ENCODE measurements at regions not wholly inside any gene's neighbourhood (a gene's known extent, or its start where the extent isn't known, plus 50 kb on each side); places are given as distances from the start of the nearest gene placed in this dataset.
"Not testable (repeated sequence)": the region's sequence is repeated elsewhere in the genome, so short reads cannot be mapped to it uniquely, and the experiment has no call there.

DNA sequence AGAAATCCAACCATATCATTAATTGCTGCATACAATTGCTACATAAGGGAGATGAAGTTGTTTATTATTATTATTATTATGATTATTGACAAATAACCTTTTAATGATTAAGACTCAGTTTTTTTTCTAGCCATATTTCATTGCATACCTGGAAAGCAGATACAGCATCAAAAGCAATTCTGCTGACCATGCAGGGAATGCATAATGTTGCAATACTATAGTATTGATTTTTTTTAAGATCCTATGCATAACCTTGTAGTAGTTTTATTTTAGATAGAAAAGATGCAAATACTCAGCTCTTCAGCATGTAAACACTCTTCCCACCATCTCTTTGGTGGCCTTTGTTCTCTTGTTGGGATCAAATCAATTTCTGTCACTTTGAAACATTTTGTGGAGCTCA lies 300.9 kb upstream of the MAP3K7 start:
- TF ChIP-seq, protein P1, sequence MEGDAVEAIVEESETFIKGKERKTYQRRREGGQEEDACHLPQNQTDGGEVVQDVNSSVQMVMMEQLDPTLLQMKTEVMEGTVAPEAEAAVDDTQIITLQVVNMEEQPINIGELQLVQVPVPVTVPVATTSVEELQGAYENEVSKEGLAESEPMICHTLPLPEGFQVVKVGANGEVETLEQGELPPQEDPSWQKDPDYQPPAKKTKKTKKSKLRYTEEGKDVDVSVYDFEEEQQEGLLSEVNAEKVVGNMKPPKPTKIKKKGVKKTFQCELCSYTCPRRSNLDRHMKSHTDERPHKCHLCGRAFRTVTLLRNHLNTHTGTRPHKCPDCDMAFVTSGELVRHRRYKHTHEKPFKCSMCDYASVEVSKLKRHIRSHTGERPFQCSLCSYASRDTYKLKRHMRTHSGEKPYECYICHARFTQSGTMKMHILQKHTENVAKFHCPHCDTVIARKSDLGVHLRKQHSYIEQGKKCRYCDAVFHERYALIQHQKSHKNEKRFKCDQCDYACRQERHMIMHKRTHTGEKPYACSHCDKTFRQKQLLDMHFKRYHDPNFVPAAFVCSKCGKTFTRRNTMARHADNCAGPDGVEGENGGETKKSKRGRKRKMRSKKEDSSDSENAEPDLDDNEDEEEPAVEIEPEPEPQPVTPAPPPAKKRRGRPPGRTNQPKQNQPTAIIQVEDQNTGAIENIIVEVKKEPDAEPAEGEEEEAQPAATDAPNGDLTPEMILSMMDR (IDR thresholded peaks at IDR 0.05; ENCODE audit: partially characterized antibody, unreplicated experiment) = no peak
- peaks cover 3% of the 10 kb centered on the region for H3K4me1 Mint-ChIP-seq (ENCODE audit: low read depth, unreplicated experiment)
- H3K36me3 Mint-ChIP-seq (ENCODE audit: unreplicated experiment) = peaks cover 7% of the 10 kb centered on the region
- no peaks in the 10 kb centered on the region for H3K27me3 Mint-ChIP-seq (ENCODE audit: unreplicated experiment)
- peaks cover 2% of the 10 kb centered on the region for H3K9me3 Mint-ChIP-seq (ENCODE audit: unreplicated experiment)
- H3K4me3 Mint-ChIP-seq (ENCODE audit: unreplicated experiment) = no peak overlapping the region
- no peak overlapping the region for H3K27ac Mint-ChIP-seq (ENCODE audit: unreplicated experiment)
- DNase-seq = no peak

DNA sequence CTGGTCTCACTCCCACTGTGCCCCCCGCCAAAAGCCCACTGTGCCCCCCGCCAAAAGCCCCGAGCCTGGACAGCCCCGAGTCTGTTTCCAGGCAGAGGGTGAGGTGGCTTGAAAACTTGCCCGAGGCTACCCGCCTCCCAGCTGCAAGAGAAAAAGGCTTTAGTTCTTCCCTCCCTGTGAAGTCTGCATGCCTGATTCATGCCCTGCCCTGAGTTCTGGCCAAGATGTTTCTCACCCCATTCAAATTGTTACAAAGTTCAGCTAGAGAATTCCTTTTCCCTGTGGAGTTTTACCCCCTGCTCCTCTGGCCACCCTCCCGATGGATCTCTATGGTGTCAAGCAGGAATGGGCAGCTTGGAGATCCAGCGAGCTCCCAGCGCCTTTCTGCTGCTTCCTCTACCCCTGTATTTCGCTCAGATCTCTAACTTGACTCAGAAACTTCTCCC lies 298.8 kb upstream of the MAP3K7 start:
- Mint-ChIP-seq H3K27ac (ENCODE audit: unreplicated experiment) (no peak overlapping the region), H3K36me3 (ENCODE audit: unreplicated experiment) (peaks cover 14% of the 10 kb centered on the region), H3K9me3 (ENCODE audit: unreplicated experiment) (peaks cover 5% of the 10 kb centered on the region), H3K4me3 (ENCODE audit: unreplicated experiment) (no peak overlapping the region), H3K27me3 (ENCODE audit: unreplicated experiment) (no peaks in the 10 kb centered on the region), H3K4me1 (ENCODE audit: low read depth, unreplicated experiment) (no peaks in the 10 kb centered on the region)
- no peak for DNase-seq
- TF ChIP-seq, protein P1 (IDR thresholded peaks at IDR 0.05; ENCODE audit: partially characterized antibody, unreplicated experiment) = no peak

DNA sequence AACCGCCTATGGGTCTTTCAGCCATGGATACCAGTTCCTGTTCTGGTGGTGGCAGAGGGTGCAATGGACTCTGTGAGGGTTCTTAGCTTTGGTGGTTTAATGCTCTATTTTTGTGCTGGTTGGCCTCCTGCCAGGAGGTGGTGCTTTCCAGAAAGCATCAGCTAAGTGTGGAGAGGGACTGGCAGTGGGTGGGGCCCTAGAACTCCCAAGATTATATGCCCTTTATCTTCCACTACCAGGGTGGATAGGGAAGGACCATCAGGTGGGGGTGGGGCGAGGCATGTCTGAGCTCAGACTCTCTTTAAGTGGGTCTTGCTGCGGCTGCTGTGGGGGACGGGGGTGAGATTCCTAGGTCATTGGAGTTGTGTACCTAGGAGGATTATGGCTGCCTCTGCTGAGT lies 298.3 kb upstream of the MAP3K7 start:
- peaks cover 14% of the 10 kb centered on the region for H3K36me3 Mint-ChIP-seq (ENCODE audit: unreplicated experiment)
- not testable (repeated sequence) for H3K4me1 Mint-ChIP-seq (ENCODE audit: low read depth, unreplicated experiment); H3K9me3 Mint-ChIP-seq (ENCODE audit: unreplicated experiment); H3K27me3 Mint-ChIP-seq (ENCODE audit: unreplicated experiment); H3K27ac Mint-ChIP-seq (ENCODE audit: unreplicated experiment); H3K4me3 Mint-ChIP-seq (ENCODE audit: unreplicated experiment); DNase-seq

DNA sequence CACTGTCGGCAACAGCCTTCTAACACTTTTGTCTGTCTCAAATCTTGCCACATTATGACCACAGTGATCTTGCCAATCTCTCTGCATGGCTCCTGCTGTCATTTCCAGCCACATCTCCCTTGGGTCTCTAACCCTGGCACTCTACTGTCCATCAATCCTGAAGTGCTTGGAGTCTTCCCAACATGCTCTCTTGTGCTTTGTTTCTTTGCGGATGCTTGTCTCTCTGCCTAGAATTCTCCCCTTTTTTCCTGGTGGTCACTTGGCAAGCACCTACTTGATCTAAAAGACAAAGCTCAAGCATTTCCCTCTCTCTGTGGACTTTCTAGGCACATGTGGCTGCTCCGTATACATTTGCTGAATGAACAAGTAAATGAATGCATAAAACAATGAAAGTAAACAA lies 290.7 kb upstream of the MAP3K7 start:
- no peak overlapping the region for H3K27ac Mint-ChIP-seq (ENCODE audit: unreplicated experiment)
- TF ChIP-seq, protein P1 (IDR thresholded peaks at IDR 0.05; ENCODE audit: partially characterized antibody, unreplicated experiment) = no peak
- DNase-seq = no peak
- H3K4me3 Mint-ChIP-seq (ENCODE audit: unreplicated experiment) = no peak overlapping the region
- H3K9me3 Mint-ChIP-seq (ENCODE audit: unreplicated experiment) = peaks cover 6% of the 10 kb centered on the region
- no peaks in the 10 kb centered on the region for H3K4me1 Mint-ChIP-seq (ENCODE audit: low read depth, unreplicated experiment)
- H3K27me3 Mint-ChIP-seq (ENCODE audit: unreplicated experiment) = peaks cover 3% of the 10 kb centered on the region
- peaks cover 11% of the 10 kb centered on the region for H3K36me3 Mint-ChIP-seq (ENCODE audit: unreplicated experiment)

DNA sequence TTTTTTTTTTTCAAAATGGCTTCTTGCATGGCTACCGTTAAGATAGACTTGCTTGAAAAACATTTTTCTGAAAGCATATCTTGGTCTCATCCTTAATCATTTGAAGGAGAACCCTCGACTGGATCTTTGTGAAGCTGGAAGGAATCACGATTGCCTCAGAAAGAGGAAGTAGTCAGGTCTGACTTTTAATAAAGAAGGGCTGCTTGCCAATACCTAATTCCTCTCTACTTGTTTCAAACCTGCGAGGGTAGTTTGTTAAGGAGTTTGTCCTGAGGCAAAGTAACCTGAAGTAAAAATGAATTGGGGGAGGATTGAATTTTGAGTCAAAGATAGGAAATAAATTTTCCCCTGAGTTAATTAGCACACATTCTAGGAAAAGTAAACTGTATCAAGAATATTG lies 288.1 kb upstream of the MAP3K7 start:
- no peaks in the 10 kb centered on the region for H3K4me1 Mint-ChIP-seq (ENCODE audit: low read depth, unreplicated experiment)
- peaks cover 6% of the 10 kb centered on the region for H3K36me3 Mint-ChIP-seq (ENCODE audit: unreplicated experiment)
- no peak overlapping the region for H3K27ac Mint-ChIP-seq (ENCODE audit: unreplicated experiment)
- peaks cover 3% of the 10 kb centered on the region for H3K27me3 Mint-ChIP-seq (ENCODE audit: unreplicated experiment)
- H3K9me3 Mint-ChIP-seq (ENCODE audit: unreplicated experiment) = peaks cover 4% of the 10 kb centered on the region
- no peak for DNase-seq
- H3K4me3 Mint-ChIP-seq (ENCODE audit: unreplicated experiment) = no peak overlapping the region
- TF ChIP-seq, protein P1 (IDR thresholded peaks at IDR 0.05; ENCODE audit: partially characterized antibody, unreplicated experiment) = no peak

DNA sequence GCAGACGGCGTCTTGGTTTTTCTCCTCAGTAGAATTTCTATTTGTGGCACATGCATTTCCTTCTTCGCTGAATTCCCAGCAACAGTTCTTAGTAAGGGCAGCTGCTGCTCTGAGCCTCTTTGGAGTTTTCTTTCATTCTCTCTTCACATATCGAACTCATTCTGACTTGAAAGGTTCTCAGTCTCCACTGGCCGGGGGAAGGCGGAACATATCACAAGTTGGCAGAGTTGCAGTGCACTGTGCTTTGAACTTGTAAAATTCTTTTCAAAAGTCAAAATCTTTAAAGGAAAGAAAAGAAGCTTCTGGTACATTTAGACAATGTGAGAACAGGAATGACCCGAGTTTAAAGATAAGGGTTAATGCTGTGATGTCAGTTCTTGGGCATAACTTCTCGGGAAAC lies 286.1 kb upstream of the MAP3K7 start:
- Mint-ChIP-seq H3K27ac (ENCODE audit: unreplicated experiment) (no peak overlapping the region), H3K27me3 (ENCODE audit: unreplicated experiment) (peaks cover 4% of the 10 kb centered on the region), H3K4me1 (ENCODE audit: low read depth, unreplicated experiment) (no peaks in the 10 kb centered on the region), H3K9me3 (ENCODE audit: unreplicated experiment) (no peaks in the 10 kb centered on the region), H3K4me3 (ENCODE audit: unreplicated experiment) (no peak overlapping the region), H3K36me3 (ENCODE audit: unreplicated experiment) (no peaks in the 10 kb centered on the region)
- TF ChIP-seq, protein P1 (IDR thresholded peaks at IDR 0.05; ENCODE audit: partially characterized antibody, unreplicated experiment) = no peak
- DNase-seq = no peak

All from glutamatergic neuron (in vitro differentiated cells).